ENCODE measurements at regions not wholly inside any gene's neighbourhood (a gene's known extent, or its start where the extent isn't known, plus 50 kb on each side); places are given as distances from the start of the nearest gene placed in this dataset.

- Histone ChIP-seq H3K36me3 (ENCODE audit: control insufficient read depth in 5 of 5, insufficient read depth in 5 of 5, low read length in 5 of 5) (no peaks in the 10 kb centered on the region), H3K9ac (ENCODE audit: low read length in 5 of 5) (no peak overlapping the region), H3K4me3 (ENCODE audit: low read depth in 1 of 5, low read length in 5 of 5) (no peak overlapping the region), H3K27me3 (ENCODE audit: control insufficient read depth in 5 of 5, insufficient read depth in 4 of 5, low read length in 5 of 5) (no peaks in the 10 kb centered on the region), H3K4me1 (ENCODE audit: control insufficient read depth in 5 of 5, insufficient read depth in 5 of 5, low read length in 5 of 5) (peaks cover 0 to 11% (median under 1%) of the 10 kb centered on the region in 5 donors), H3K9me3 (ENCODE audit: control insufficient read depth in 5 of 5, low read length in 5 of 5) (peaks cover 0 to 5% (median 0%) of the 10 kb centered on the region in 5 donors), H3K27ac (ENCODE audit: low read depth, low read length) (no peak overlapping the region)
These were observed 211.7 kb upstream of the KLF6 start for GRCh38 chr10:3996697-3997096.

- Histone ChIP-seq H3K36me3 (ENCODE audit: control insufficient read depth in 5 of 5, insufficient read depth in 5 of 5, low read length in 5 of 5) (no peaks in the 10 kb centered on the region), H3K9ac (ENCODE audit: low read length in 5 of 5) (no peak overlapping the region), H3K27me3 (ENCODE audit: control insufficient read depth in 5 of 5, insufficient read depth in 4 of 5, low read length in 5 of 5) (no peaks in the 10 kb centered on the region), H3K9me3 (ENCODE audit: control insufficient read depth in 5 of 5, low read length in 5 of 5) (peaks cover 0 to 5% (median 0%) of the 10 kb centered on the region in 5 donors), H3K4me3 (ENCODE audit: low read depth in 1 of 5, low read length in 5 of 5) (no peak overlapping the region), H3K4me1 (ENCODE audit: control insufficient read depth in 5 of 5, insufficient read depth in 5 of 5, low read length in 5 of 5) (peaks cover 0 to 11% (median 0%) of the 10 kb centered on the region in 5 donors), H3K27ac (ENCODE audit: low read depth, low read length) (no peak overlapping the region)
These were observed 210.5 kb upstream of the KLF6 start for GRCh38 chr10:3995302-3996210.

GRCh38 chr10:3992382-3993178, 207.6 kb upstream of the KLF6 start:
- H3K27ac ChIP-seq (ENCODE audit: low read depth, low read length) = no peak overlapping the region
- no peaks in the 10 kb centered on the region for H3K36me3 ChIP-seq (ENCODE audit: control insufficient read depth in 5 of 5, insufficient read depth in 5 of 5, low read length in 5 of 5)
- H3K27me3 ChIP-seq (ENCODE audit: control insufficient read depth in 5 of 5, insufficient read depth in 4 of 5, low read length in 5 of 5) = no peaks in the 10 kb centered on the region
- no peak overlapping the region for H3K9ac ChIP-seq (ENCODE audit: low read length in 5 of 5)
- no peak overlapping the region for H3K4me3 ChIP-seq (ENCODE audit: low read depth in 1 of 5, low read length in 5 of 5)
- no peaks in the 10 kb centered on the region for H3K9me3 ChIP-seq (ENCODE audit: control insufficient read depth in 5 of 5, low read length in 5 of 5)
- peaks cover 0 to 11% (median 0%) of the 10 kb centered on the region in 5 donors for H3K4me1 ChIP-seq (ENCODE audit: control insufficient read depth in 5 of 5, insufficient read depth in 5 of 5, low read length in 5 of 5)

- no peak overlapping the region for H3K27ac ChIP-seq (ENCODE audit: low read depth, low read length)
- no peaks in the 10 kb centered on the region for H3K27me3 ChIP-seq (ENCODE audit: control insufficient read depth in 5 of 5, insufficient read depth in 4 of 5, low read length in 5 of 5)
- H3K36me3 ChIP-seq (ENCODE audit: control insufficient read depth in 5 of 5, insufficient read depth in 5 of 5, low read length in 5 of 5) = no peaks in the 10 kb centered on the region
- peaks cover 0 to 8% (median 0%) of the 10 kb centered on the region in 5 donors for H3K4me1 ChIP-seq (ENCODE audit: control insufficient read depth in 5 of 5, insufficient read depth in 5 of 5, low read length in 5 of 5)
- H3K4me3 ChIP-seq (ENCODE audit: low read depth in 1 of 5, low read length in 5 of 5) = no peak overlapping the region
- H3K9ac ChIP-seq (ENCODE audit: low read length in 5 of 5) = no peak overlapping the region
- H3K9me3 ChIP-seq (ENCODE audit: control insufficient read depth in 5 of 5, low read length in 5 of 5) = no peaks in the 10 kb centered on the region
These were observed 205.3 kb upstream of the KLF6 start for GRCh38 chr10:3990307-3990706.

- no peaks in the 10 kb centered on the region for H3K9me3 ChIP-seq (ENCODE audit: control insufficient read depth in 5 of 5, low read length in 5 of 5)
These were observed 202.3 kb upstream of the KLF6 start for GRCh38 chr10:3987143-3987974.

GRCh38 chr10:3986493-3987142, 201.6 kb upstream of the KLF6 start:
- Histone ChIP-seq H3K4me3 (ENCODE audit: low read depth in 1 of 5, low read length in 5 of 5) (no peak overlapping the region), H3K27me3 (ENCODE audit: control insufficient read depth in 5 of 5, insufficient read depth in 4 of 5, low read length in 5 of 5) (no peaks in the 10 kb centered on the region), H3K27ac (ENCODE audit: low read depth, low read length) (no peak overlapping the region), H3K4me1 (ENCODE audit: control insufficient read depth in 5 of 5, insufficient read depth in 5 of 5, low read length in 5 of 5) (no peaks in the 10 kb centered on the region), H3K36me3 (ENCODE audit: control insufficient read depth in 5 of 5, insufficient read depth in 5 of 5, low read length in 5 of 5) (no peaks in the 10 kb centered on the region), H3K9me3 (ENCODE audit: control insufficient read depth in 5 of 5, low read length in 5 of 5) (no peaks in the 10 kb centered on the region), H3K9ac (ENCODE audit: low read length in 5 of 5) (no peak overlapping the region)

More at GRCh38 chr10:3987143-3987974, 202.3 kb upstream of the KLF6 start:
- Histone ChIP-seq H3K4me1 (ENCODE audit: control insufficient read depth in 5 of 5, insufficient read depth in 5 of 5, low read length in 5 of 5) (no peaks in the 10 kb centered on the region), H3K27ac (ENCODE audit: low read depth, low read length) (no peak overlapping the region), H3K9ac (ENCODE audit: low read length in 5 of 5) (no peak overlapping the region), H3K27me3 (ENCODE audit: control insufficient read depth in 5 of 5, insufficient read depth in 4 of 5, low read length in 5 of 5) (no peaks in the 10 kb centered on the region), H3K4me3 (ENCODE audit: low read depth in 1 of 5, low read length in 5 of 5) (no peak overlapping the region), H3K36me3 (ENCODE audit: control insufficient read depth in 5 of 5, insufficient read depth in 5 of 5, low read length in 5 of 5) (no peaks in the 10 kb centered on the region)

GRCh38 chr10:3982746-3983442, 197.9 kb upstream of the KLF6 start:
- H3K9me3 ChIP-seq (ENCODE audit: control insufficient read depth in 5 of 5, low read length in 5 of 5) = no peaks in the 10 kb centered on the region
- H3K27me3 ChIP-seq (ENCODE audit: control insufficient read depth in 5 of 5, insufficient read depth in 4 of 5, low read length in 5 of 5) = no peaks in the 10 kb centered on the region
- H3K27ac ChIP-seq (ENCODE audit: low read depth, low read length) = no peak overlapping the region
- H3K4me3 ChIP-seq (ENCODE audit: low read depth in 1 of 5, low read length in 5 of 5) = no peak overlapping the region
- no peak overlapping the region for H3K9ac ChIP-seq (ENCODE audit: low read length in 5 of 5)
- no peaks in the 10 kb centered on the region for H3K36me3 ChIP-seq (ENCODE audit: control insufficient read depth in 5 of 5, insufficient read depth in 5 of 5, low read length in 5 of 5)
- peaks cover 0 to 8% (median 0%) of the 10 kb centered on the region in 5 donors for H3K4me1 ChIP-seq (ENCODE audit: control insufficient read depth in 5 of 5, insufficient read depth in 5 of 5, low read length in 5 of 5)

GRCh38 chr10:3981300-3981699, 196.3 kb upstream of the KLF6 start:
- Histone ChIP-seq H3K4me3 (ENCODE audit: low read depth in 1 of 5, low read length in 5 of 5) (no peak overlapping the region), H3K27ac (ENCODE audit: low read depth, low read length) (no peak overlapping the region), H3K36me3 (ENCODE audit: control insufficient read depth in 5 of 5, insufficient read depth in 5 of 5, low read length in 5 of 5) (no peaks in the 10 kb centered on the region), H3K27me3 (ENCODE audit: control insufficient read depth in 5 of 5, insufficient read depth in 4 of 5, low read length in 5 of 5) (no peaks in the 10 kb centered on the region), H3K4me1 (ENCODE audit: control insufficient read depth in 5 of 5, insufficient read depth in 5 of 5, low read length in 5 of 5) (peaks cover 0 to 8% (median 0%) of the 10 kb centered on the region in 5 donors), H3K9me3 (ENCODE audit: control insufficient read depth in 5 of 5, low read length in 5 of 5) (peaks cover 0 to 3% (median 0%) of the 10 kb centered on the region in 5 donors), H3K9ac (ENCODE audit: low read length in 5 of 5) (no peak overlapping the region)

GRCh38 chr10:3980660-3981059, 195.7 kb upstream of the KLF6 start:
- Histone ChIP-seq H3K36me3 (ENCODE audit: control insufficient read depth in 5 of 5, insufficient read depth in 5 of 5, low read length in 5 of 5) (no peaks in the 10 kb centered on the region), H3K27me3 (ENCODE audit: control insufficient read depth in 5 of 5, insufficient read depth in 4 of 5, low read length in 5 of 5) (no peaks in the 10 kb centered on the region), H3K4me1 (ENCODE audit: control insufficient read depth in 5 of 5, insufficient read depth in 5 of 5, low read length in 5 of 5) (peaks cover 0 to 8% (median 0%) of the 10 kb centered on the region in 5 donors), H3K9me3 (ENCODE audit: control insufficient read depth in 5 of 5, low read length in 5 of 5) (peaks cover 0 to 3% (median 0%) of the 10 kb centered on the region in 5 donors), H3K27ac (ENCODE audit: low read depth, low read length) (no peak overlapping the region), H3K9ac (ENCODE audit: low read length in 5 of 5) (no peak overlapping the region), H3K4me3 (ENCODE audit: low read depth in 1 of 5, low read length in 5 of 5) (no peak overlapping the region)
